A673 (cell line): ENCODE measurements at regions not wholly inside any gene's neighbourhood (a gene's known extent, or its start where the extent isn't known, plus 50 kb on each side); places are given as distances from the start of the nearest gene placed in this dataset.

Source experiments
- BruUV-seq: library from RNA; stranded (reverse); fragments of 400-500 nt; replicated peaks from 2 replicates; lab custom pipeline; 2021; lab: Mats Ljungman, UMichigan
- CTCF ChIA-PET: fragments of 300-600 bp; sonication (Branson Sonifier 250); formaldehyde crosslinking; loops from one replicate; lab custom pipeline; 2022; ENCODE audit warnings: antibody characterized with exemption; lab: Charles Lee
- POLR2A ChIA-PET: fragments of 300-600 bp; sonication (Branson Sonifier 250); formaldehyde crosslinking; loops from one replicate; lab custom pipeline; 2022; ENCODE audit warnings: antibody characterized with exemption; ENCODE audit not compliant: low non-redundant PET; lab: Charles Lee
- DNase-seq: peaks from one replicate; pipeline ENCODE4 v3.0.0-alpha.2; 2015; ENCODE audit warnings: low spot score
- H3K27ac ChIP-seq: fragments of 200-600 bp; sonication (generic); 2 replicates; pipeline ENCODE4 v1.5.1; 2016; ENCODE audit warnings: mixed run types, low read depth, mild to moderate bottlenecking, mixed read lengths, antibody characterized with exemption, low read length; ENCODE audit not compliant: poor library complexity, severe bottlenecking
- H3K27me3 ChIP-seq: fragments of 200-600 bp; sonication (generic); replicated peaks from 2 replicates; pipeline ENCODE4 v1.6.1; 2017; ENCODE audit warnings: mixed run types, low read depth, mild to moderate bottlenecking, mixed read lengths, antibody characterized with exemption, low read length; ENCODE audit not compliant: insufficient read depth, poor library complexity
- H3K36me3 ChIP-seq: fragments of 200-600 bp; sonication (generic); 2 replicates; pipeline ENCODE4 v1.6.1; 2016; ENCODE audit warnings: mixed run types, mild to moderate bottlenecking, mixed read lengths, antibody characterized with exemption, low read length; ENCODE audit not compliant: insufficient read depth, poor library complexity, severe bottlenecking
- H3K4me1 ChIP-seq: fragments of 200-600 bp; sonication (generic); 2 replicates; pipeline ENCODE4 v1.6.1; 2017; ENCODE audit warnings: mixed run types, mild to moderate bottlenecking, mixed read lengths, antibody characterized with exemption, low read length; ENCODE audit not compliant: insufficient read depth, poor library complexity, severe bottlenecking
- H3K4me3 ChIP-seq: fragments of 200-600 bp; sonication (generic); 2 replicates; pipeline ENCODE4 v1.5.1; 2016; ENCODE audit warnings: low read depth, mixed run types, mild to moderate bottlenecking, mixed read lengths, low read length; ENCODE audit not compliant: poor library complexity, severe bottlenecking
- H3K9me3 ChIP-seq: fragments of 200-600 bp; sonication (generic); 2 replicates; pipeline ENCODE4 v1.6.1; 2016; ENCODE audit warnings: mixed run types, low read depth, mild to moderate bottlenecking, mixed read lengths, antibody characterized with exemption, low read length; ENCODE audit not compliant: poor library complexity, severe bottlenecking
- CTCF ChIP-seq: fragments of 300-800, 200-600 bp; sonication (generic); conservative IDR thresholded peaks from 2 replicates; pipeline ENCODE4 v1.5.1; 2017; ENCODE audit warnings: low read depth, mild to moderate bottlenecking, antibody characterized with exemption, low read length, moderate library complexity, mixed read lengths
- EZH2 ChIP-seq: fragments of 200-600 bp; sonication (generic); IDR thresholded peaks from 2 replicates; pipeline ENCODE4 v1.6.1; 2017; ENCODE audit warnings: borderline replicate concordance, low read depth, mild to moderate bottlenecking, mixed read lengths, antibody characterized with exemption, low read length; ENCODE audit not compliant: poor library complexity, severe bottlenecking
- intact Hi-C: fragments of 100-400 bp; cut with micrococcal nuclease; formaldehyde crosslinking; loops from one replicate; pipeline ENCODE4 v1.10.0; 2022; ENCODE audit not compliant: unreplicated experiment

GRCh38 chr20:51286758-51287157, 255.8 kb downstream of the NFATC2 start:
- Histone ChIP-seq H3K27me3 (peaks cover 3% of the 10 kb centered on the region), H3K27ac (no peak overlapping the region), H3K36me3 (no peaks in the 10 kb centered on the region), H3K4me1 (no peaks in the 10 kb centered on the region), H3K4me3 (no peak overlapping the region), H3K9me3 (no peaks in the 10 kb centered on the region)
- CTCF ChIA-PET, result no interaction called here
- BruUV-seq, result no TSS peak
- POLR2A ChIA-PET, result no interaction called here
- DNase-seq, result no peak
- no peak for TF ChIP-seq CTCF
- TF ChIP-seq EZH2, result no peak
- intact Hi-C loops, result no loop called here

- ChIA-PET POLR2A (no interaction called here), CTCF (no interaction called here)
- Histone ChIP-seq H3K4me3 (no peak overlapping the region), H3K27ac (no peak overlapping the region), H3K9me3 (no peaks in the 10 kb centered on the region), H3K27me3 (peaks cover 3% of the 10 kb centered on the region), H3K4me1 (no peaks in the 10 kb centered on the region), H3K36me3 (no peaks in the 10 kb centered on the region)
- no peak for DNase-seq
- BruUV-seq, result no TSS peak
- intact Hi-C loops, result no loop called here
- TF ChIP-seq CTCF (no peak), EZH2 (no peak)
Observed at GRCh38 chr20:51285684-51286083, 256.8 kb downstream of the NFATC2 start.

- no peaks in the 10 kb centered on the region for H3K4me1 ChIP-seq
- peaks cover 3% of the 10 kb centered on the region for H3K27me3 ChIP-seq
- no peaks in the 10 kb centered on the region for H3K9me3 ChIP-seq
- no TSS peak for BruUV-seq
- H3K27ac ChIP-seq, result no peak overlapping the region
- POLR2A ChIA-PET, result no interaction called here
- TF ChIP-seq CTCF, result no peak
- TF ChIP-seq EZH2, result no peak
- H3K4me3 ChIP-seq, result no peak overlapping the region
- CTCF ChIA-PET, result no interaction called here
- DNase-seq, result no peak
- intact Hi-C loops, result no loop called here
- no peaks in the 10 kb centered on the region for H3K36me3 ChIP-seq
Observed at GRCh38 chr20:51284871-51285270, 257.6 kb downstream of the NFATC2 start.
